Activated T-cell treated with anti-CD3 and anti-CD28 coated beads, Interleukin-2, amount 50 U/mL, for 48 hours (primary cell): ENCODE measurements at regions not wholly inside any gene's neighbourhood (a gene's known extent, or its start where the extent isn't known, plus 50 kb on each side); places are given as distances from the start of the nearest gene placed in this dataset.
"Not testable (repeated sequence)": the region's sequence is repeated elsewhere in the genome, so short reads cannot be mapped to it uniquely, and the experiment has no call there.

Experiments used
- DNase-seq, 2 experiments: peaks; one replicate each; pipeline ENCODE4 v3.0.0-alpha.2; 2020

DNA sequence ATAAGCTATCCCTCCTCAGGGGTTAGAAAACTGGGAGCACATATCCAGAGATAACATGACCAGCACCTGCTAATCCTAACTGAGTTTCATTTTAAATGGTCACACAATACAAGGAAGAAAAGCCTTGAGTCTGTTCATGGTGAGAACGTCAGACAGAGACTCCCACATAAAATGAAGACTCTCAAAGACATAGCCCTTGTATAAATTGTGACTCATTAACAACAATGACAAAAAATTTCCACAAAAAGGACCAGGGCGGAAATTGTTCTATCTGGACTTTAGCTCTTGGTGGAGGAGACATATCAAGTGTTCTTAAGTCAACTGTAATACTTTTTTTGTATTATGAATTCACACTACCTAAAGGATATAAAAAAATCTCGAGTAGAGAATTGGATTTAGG lies 313.7 kb upstream of the DCN start:
- DNase-seq, result no peak

DNA sequence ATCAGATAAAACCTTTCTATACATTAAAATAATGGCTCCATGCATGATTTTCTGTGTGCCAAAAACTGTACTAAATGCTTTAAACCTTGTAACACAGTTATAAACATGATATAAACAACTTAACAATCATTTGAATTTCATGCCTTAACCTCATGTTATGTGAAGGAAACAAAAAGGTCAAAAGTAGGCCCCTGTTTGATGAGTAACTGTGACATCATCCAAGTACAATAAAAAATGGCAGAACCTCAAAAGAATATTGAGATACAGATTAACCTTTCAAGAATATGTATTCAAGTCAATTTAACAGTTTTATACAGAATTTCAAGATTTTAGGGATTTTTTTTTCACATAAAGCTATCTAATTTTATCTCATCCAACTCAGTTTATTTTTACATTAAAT lies 310.7 kb upstream of the DCN start:
- DNase-seq, result no peak

DNA sequence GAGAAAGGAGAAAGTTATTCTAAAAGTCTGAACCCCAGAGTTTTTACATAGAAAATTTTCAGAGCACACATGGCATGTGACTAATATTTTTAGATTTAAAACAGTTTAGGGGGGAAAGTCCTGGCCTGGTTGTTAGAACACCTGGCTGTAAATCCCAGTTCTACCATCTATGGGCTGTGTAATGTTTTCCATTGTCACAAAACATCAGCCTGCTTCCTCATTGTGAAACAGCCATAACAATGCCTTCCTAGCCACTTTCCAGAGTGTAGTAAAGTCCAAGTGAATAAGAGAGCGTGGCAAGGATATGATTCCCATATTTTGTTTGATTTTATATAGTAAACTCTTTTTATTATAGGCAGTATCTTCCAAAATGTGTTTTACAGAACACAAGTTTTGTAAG lies 310.0 kb upstream of the DCN start:
- DNase-seq, result no peak

DNA sequence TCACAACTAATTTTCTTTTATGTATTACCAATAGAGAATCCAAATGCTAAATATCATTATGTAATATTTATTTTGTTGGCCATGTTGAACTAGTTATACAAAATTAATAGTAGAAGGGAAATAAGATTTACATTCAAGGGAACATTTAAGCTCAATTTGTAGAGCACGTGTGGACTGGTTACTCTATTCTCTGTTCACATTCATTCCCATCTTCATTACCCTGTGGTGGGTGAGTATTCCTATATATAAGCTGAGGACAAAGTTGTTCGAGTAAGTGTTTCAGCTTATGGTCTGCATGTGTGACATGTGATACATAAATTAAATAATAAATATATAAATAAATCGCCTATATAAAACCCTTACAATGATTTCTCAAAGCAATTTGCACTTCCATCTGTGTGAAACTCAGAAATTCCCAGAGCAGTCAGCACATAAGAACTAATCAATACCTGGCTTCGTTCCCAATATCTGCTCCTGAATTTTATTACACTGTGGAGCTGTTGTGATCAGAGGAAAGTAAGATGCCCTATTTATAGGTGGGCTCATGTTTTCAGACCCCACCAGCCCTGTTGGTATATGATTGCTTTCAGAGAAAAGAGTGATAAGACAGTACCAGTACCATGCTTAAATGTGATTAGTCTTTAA lies 308.2 kb upstream of the DCN start:
- no peak for DNase-seq

DNA sequence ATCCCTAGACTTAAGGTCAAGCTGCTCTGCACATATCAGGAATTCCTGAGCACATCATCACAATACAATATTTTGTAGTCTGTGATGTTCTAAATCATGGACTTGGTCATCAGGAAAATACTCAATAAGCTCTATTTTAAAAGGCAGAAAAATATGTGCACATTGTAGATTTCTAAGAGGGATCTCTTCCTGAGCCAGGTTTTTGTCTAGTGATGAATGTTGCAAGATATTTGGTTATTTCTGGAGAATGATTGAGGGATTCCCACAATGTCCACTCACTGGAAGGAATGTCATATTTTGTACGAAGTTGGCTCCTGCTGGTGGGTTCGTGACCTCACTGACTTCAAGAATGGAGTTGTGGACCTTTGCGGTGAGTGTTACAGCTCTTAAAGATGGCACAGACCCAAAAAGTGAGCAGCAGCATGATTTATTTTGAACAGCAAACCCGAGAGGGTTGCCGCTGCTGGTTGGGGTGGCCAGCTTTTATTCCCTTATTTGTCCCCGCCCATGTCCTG lies 300.9 kb upstream of the DCN start:
- no peak for DNase-seq

DNA sequence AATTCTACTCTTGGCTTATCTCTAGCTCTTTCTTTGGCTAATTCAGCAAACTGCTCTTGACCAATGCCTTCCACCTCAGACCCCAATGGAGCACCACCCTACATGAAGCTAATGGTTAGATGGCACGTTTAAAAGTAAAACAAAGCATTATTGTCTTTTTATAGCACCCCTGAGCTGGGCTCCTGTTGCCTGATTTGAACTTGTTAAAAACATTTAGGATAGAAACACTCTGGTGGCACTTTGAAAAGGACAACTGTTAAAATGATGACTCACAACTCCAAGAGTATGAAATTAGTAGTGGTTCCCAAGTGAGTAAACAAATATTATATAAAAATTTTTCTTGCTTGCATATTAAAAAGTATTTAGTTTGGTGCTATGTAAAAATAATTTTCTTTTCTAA lies 299.6 kb upstream of the DCN start:
- no peak for DNase-seq

DNA sequence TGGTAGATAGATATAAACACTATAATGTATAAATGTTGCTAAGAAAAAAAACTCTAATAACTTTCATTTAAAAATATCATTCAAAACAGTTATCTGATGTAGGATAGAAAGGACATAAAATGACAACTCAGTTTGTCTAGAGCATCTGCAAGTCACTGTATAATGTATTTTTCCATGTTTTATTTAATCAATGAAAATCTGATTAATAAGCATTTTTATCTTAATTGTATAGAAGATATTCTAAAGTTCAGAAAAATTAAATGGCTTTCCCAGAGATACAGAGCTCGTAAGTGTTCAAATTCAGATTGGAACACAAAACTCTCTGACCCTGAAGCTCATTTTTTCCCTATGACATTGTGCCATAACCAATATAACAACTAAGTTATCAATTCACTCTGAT lies 295.9 kb upstream of the DCN start:
- no peak for DNase-seq

DNA sequence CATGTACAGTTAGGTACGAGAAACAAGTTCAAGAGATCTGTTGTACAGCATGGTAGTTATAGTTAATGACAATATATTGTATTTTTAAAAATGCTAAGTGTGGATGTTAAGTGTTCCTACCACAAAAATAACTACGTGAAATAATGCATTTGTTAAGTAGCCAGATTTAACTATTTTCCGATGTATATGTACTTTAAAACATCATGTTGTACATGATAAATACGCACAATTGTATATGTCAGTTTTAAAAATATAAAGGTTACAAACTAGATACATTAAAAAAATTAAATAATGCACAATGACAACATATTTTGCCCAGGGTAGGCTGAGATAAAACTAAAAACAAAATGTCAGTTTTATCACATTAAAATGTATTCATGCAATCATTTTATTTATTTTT lies 285.1 kb upstream of the DCN start:
- DNase-seq, result no peak

DNA sequence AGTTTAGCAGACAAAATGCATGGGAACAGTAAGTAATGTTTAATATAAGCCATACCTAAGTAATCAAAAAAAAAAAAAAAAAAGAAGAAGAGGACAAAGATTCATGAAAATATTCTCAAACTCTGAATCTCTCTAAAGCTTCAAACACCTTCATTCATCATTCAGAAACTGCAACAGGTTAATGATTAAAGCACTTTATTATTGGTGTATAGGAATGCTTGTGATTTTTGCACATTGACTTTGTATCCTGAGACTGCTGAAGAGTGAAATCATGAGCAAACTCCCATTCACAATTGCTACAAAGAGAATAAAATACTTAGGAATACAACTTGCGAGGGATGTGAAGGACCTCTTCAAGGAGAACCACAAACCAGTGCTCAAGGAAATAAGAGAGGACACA lies 278.4 kb upstream of the DCN start:
- no peak for DNase-seq

DNA sequence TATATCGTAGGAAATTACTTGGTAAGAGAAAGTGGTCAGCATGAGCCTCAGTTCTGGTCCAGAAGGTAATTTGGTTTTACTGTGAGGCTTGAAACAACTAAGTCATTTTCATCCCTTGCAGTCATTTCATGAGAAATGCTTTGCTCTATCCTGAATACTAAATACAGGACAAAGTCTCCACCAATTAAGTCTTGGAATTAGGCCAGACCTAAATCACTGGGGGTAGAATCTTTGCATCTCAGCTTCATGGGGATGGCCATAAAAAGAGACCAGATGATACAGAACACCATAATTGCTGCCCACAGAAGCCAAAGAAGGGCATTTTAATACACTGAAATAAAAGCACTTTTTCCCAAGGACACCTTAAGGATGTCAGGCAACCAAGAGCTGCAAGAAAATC lies 277.9 kb upstream of the DCN start:
- DNase-seq, result no peak

DNA sequence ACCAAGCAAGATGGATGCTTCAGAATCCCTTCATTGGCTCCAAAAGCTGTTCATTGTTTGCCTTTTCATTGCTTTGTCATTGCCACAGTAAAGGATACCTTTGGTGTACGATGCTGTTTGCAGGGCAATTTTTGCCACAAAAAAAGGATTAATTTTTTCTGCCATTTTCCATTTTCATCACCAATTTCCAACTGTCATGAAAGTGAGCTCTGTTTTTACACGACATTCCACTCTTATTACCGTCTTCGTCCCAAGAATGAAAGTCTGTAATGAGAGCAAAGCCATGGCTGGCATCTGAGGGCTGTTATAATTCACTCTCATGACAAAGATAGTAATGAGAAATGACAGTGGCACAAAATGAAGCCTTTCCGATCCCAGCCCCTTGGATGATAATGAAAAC lies 272.7 kb upstream of the DCN start:
- no peak for DNase-seq

DNA sequence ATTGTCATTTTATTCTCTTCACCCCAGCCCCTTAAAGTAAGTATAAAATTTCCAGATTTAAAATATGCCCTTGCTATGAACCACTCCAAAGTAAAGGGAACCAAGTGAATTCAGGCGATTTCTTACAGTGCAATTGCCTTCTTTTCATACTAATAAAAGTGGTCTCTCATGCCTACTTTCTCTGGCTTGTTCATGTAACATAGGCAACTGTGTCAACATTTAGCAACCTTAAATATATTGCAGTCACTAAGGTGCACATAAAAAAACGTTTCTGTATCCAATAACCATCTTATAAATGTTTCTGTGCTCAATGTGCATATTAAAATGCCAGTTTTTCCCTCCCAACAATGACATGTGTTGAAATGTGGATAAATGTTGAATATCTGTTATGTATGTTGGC lies 271.6 kb upstream of the DCN start:
- no peak for DNase-seq

DNA sequence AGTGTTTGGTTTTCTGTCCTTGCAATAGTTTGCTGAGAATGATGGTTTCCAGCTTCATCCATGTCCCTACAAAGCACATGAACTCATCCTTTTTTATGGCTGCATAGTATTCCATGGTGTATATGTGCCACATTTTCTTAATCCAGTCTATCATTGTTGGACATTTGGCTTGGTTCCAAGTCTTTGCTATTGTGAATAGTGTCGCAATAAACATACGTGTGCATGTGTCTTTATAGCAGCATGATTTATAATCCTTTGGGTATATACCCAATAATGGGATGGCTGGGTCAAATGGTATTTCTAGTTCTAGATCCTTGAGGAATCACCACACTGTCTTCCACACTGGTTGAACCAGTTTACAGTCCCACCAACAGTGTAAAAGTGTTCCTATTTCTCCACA lies 269.8 kb upstream of the DCN start:
- DNase-seq, result not testable (repeated sequence)

DNA sequence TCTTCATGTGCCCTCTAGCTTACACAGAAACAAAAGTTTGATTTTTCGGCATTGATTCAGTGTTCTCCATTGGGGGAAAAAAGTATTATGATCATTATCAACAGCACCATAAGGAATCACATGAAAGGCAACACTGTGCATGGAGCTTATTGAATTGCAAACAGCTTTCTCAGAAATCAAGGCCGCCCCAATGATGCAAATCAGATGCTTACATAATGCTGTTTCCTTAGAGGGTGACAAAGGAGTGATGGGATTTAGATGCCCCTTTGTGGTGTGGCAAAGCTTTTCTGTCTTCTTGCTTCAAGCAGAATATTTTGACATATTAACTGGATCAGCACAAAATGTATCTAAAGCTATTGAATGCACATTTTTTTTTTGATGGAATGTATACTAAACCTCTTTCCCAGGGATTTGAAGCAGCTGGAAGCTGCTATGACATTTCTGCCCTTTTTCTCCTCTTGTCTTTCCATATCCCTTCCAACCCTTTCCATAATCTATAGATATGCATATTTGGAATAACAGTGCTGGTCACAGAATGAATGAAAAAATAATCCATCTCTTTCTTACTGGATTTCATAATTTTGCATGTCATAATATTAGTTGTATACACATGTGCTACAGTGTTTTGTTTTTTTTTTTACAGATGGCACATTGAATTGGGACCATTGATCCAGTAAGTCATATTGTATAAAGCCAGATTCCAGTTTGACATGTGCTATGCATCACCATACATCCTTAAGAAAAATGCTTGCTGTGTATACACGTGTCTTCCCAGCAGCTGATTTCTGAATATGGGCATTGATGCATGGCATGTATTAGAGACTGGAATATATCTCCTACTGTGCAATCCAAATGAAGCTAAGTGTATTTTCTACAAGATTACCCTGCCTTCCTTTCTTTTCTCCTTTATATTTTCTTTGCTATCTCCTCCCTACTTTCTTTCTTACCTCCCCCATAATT lies 259.7 kb upstream of the DCN start:
- no peak for DNase-seq

DNA sequence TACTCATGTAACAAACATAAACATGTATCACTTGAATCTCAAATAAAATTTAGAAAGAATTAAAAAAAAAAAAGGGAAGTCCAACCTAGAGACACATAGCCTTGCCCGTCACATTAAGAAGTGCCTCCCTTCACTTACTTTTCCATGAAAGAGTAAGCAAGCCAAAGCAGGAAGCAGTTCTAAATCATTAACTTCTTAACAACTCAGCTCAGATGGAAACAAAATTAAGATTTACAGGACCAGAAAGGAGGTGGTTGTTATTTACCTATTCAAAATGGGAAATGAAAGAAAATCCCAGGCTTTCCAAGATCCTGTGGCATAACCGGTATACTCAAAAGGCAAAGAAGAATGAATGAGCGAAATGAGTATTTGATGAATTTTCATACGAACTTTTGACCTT lies 258.6 kb upstream of the DCN start:
- DNase-seq, result no peak

DNA sequence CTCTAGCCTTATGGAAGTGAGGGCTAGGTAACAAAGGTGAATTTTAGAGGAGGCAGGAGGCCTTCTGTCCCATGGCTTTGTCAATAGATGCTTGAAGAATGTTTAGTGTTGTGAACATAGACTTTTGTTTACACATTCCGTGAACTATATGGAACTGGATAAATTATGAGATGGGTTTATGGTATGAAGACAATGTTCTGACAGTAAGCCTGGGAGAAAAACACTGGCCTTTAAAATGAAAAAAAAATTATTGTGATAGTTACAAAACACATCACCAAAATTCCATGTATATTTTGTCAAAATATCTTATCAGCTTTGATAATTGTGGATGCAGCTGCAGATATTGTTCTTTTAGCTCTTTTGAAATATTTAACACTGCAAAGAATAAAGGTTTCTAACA lies 251.5 kb upstream of the DCN start:
- no peak for DNase-seq

DNA sequence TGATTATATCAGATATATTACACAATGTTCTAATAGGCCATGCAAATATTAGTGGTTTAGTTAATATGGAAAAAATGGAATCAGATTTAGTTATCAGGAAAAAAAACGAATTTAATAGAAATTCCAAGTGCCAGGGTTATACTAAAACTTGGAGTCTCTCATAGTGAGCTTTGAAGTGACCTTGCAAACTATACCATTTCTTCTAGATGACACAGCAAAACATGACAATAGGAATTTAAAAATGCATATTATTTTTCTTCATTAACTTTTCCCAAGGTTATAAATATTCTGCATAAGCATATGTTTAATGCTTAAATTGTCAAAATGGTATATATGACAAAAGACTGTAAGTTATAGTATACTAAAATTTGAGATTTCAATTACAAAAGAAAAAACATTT lies 250.1 kb upstream of the DCN start:
- no peak for DNase-seq

DNA sequence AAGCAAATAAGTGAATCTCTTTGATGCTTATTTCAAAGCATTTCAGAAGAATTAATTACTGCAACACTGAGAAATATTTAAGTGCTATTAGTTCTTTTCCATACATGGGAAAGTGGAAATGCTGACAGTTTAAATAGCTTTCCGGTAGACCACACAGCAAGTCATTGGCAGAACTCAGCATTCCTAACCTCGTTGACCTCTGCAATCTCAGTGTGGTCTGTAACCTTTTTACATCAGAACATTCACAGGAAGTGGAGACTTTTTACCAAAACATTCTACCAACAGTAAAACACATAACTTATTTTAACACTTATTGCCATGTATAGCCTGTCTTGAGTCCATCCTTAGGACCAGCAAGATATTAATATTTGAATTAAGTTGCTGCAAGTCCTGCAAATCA lies 249.5 kb upstream of the DCN start:
- no peak for DNase-seq

DNA sequence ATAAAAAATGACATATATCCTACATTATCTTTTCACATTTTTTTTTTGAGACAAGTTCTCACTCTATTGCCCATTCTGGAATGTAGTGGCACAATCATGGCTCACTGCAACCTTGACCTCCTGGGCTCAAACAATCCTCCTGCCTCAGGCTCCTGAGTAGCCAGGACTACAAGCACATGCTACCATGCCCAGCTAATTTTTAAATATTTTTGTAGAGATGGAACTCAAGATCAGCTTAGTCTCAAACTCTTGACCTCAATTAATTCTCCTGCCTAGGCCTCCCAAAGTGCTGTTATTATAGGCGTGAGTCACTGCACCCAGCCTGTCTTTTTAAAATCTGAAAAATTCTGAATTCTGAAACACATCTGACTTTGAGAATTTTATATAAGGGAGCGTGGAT lies 241.9 kb upstream of the DCN start:
- no peak for DNase-seq

DNA sequence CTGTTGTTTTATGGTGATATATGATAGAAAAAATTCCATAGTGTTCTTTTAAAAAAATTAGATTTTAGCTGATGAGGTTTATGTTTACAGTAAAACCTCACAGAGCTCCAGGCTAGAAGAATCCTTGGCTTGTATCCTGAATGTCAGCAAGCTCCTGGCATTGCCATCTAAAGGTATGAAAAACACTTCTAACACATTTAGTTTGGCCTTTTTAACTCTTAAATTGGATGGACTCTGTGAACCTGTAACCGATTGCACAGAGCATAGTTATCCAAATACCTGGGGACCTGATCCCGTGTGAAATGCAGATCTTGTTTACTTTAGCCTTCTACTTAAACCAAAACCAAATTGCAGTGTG lies 241.1 kb upstream of the DCN start:
- no peak for DNase-seq

DNA sequence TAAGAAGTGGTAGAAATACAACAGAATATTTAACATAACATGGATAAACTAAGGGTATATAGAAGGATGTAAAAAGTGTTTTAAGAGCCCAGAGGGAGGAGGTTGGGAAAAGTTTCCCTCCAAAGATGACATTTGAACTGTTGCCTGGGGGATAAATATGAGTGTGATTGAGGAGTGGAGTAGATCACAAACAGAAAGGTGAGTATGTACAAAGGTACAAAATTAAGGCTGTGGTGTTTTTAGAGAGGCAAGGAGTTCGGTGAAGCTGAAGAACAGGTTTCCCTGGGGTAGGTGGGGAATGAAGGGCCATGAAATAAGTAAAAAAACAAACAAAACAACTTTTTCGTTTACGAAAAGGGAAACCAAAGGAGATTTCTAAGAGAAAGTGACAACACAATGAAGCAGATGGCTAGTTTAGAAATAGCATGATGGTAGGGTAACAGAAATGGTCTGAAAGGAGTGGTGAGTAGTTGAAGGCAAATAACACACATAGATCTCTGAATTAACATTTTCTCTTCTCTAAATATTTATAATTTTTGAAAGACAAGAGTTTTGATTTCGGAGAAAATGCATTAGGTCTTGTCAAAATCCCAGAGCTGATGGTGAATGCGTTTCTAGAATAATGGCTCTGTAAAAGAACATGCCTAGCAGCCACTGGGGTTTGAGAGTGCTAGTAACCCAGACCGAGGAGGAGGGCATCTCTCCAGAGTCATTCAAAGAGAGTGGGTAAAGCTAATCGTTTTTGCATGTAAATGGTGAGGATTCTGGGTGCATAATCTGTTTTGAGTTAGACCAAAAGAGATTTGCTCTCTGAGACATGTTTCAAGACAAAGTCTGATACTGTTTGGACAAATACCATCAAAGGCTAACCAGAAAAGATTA lies 240.4 kb upstream of the DCN start:
- DNase-seq, result no peak

DNA sequence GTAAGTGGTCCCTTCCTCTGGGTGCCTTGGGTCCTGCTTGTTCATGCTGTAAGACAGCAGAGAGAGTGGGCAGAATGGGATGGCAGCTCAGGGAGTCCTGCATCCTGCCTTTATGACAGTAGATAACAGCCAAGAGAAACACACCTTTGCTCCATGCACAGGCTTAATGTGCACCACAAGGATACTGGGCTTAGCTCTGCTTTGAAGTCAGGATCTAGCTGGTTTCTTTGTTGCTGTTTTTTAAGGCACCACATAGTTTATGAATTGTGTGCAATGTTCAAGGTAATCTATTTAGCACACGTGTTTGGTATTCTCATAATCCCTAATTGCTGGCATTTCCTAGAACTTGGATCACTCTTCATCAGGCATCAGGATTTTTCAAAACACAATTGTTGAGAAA lies 239.5 kb upstream of the DCN start:
- no peak for DNase-seq

DNA sequence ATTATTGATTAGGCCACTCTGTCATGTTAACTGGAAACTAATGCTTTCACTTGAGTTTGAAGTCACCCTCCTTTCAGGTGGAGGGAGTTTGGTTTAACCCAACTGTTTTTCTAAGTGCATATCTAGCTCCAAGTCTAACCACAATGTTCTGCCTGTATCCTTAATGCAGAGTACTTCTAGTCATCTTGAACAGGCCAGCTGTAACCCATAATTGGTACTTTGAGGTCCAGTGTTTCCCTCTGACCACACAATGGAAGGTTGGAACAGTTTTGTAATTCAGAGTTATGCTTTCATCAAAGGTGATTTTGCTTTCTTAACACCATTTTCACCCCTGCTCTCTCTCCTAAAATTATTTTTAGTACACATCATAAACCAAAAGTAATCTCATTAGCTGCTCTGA lies 237.2 kb upstream of the DCN start:
- no peak for DNase-seq
